Right atrium auricular region (tissue), 2 donors: ENCODE measurements at regions not wholly inside any gene's neighbourhood (a gene's known extent, or its start where the extent isn't known, plus 50 kb on each side); places are given as distances from the start of the nearest gene placed in this dataset.
"Not testable (repeated sequence)": the region's sequence is repeated elsewhere in the genome, so short reads cannot be mapped to it uniquely, and the experiment has no call there.

Experiments
- DNase-seq: peaks from one replicate; pipeline ENCODE4 v3.0.0-alpha.2; 2019; ENCODE audit warnings: low spot score
- H3K27ac ChIP-seq, 2 donors: fragments of 200-600 bp; sonication (generic); 1 replicate in 1 of 2; 2 replicates in 1 of 2; pipeline ENCODE4 v1.5.1; 2016 to 2019
- H3K27me3 ChIP-seq, 2 donors: fragments of 200-600 bp; sonication (generic); one replicate each; pipeline versions ENCODE4 v1.5.1 to v1.6.0; 2017 to 2019
- H3K36me3 ChIP-seq: fragments of 200-600 bp; sonication (generic); one replicate; pipeline ENCODE4 v1.5.1; 2016
- H3K4me1 ChIP-seq, 2 donors: fragments of 200-600 bp; sonication (generic); one replicate each; pipeline versions ENCODE4 v1.5.1 to v1.6.0; 2017 to 2019
- H3K4me3 ChIP-seq, 2 donors: fragments of 200-600 bp; sonication (generic); 1 replicate in 1 of 2; 2 replicates in 1 of 2; pipeline ENCODE4 v1.5.1; 2017 to 2019; ENCODE audit warnings: mild to moderate bottlenecking in 1 of 2, moderate library complexity in 1 of 2
- H3K9me3 ChIP-seq, 2 donors: fragments of 200-600 bp; sonication (generic); one replicate each; pipeline ENCODE4 v1.5.1; 2019
- TF ChIP-seq, protein P1 (sequence below), 2 donors: fragments of 200-600 bp; sonication (generic); IDR thresholded peaks; one replicate each; pipeline ENCODE4 v1.5.1; 2019; ENCODE audit warnings: antibody characterized with exemption in 2 of 2

DNA sequence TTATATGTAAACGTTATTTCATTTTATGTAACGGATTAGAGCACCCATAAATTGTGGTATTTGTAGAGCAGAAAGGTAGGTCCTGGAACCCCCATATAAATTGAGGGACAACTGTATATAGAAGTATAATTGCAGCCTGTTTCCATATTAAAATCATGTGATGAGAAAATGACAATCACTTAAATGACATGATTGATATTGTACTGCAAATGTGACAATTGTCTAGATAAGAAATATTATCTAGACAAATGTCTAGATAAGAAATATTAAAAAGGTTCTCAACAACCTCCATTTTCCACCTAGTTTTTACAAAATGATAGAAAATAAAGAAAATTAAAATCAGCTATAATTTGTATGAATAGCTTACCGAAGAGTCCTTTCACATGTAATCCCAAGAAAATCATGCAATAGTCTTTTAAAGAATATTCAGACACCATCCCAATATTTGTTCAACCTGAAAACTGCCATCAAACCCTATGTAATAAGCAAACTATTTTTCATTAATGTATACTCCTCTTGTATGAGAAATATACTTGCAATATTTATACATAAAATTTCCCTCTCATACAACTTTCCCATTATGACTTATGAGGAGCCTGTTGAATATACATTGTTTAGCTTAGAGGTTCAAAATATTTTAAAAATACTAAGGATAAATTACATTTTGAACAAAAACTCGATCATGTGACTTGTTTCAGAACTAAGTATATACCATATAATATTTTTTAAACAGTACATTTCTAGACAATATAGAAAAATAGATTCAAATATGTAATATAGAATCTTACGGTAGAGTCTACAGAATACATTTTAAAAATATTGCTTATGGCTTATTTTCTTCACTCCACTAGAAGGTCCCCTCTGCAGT is 153.2 kb downstream of the CRPPA start:
- Histone ChIP-seq H3K4me3 (no peak overlapping the region), H3K27ac (no peak overlapping the region), H3K27me3 (no peaks in the 10 kb centered on the region), H3K36me3 (no peaks in the 10 kb centered on the region), H3K9me3 (no peaks in the 10 kb centered on the region), H3K4me1 (no peaks in the 10 kb centered on the region)
- TF ChIP-seq, protein P1, sequence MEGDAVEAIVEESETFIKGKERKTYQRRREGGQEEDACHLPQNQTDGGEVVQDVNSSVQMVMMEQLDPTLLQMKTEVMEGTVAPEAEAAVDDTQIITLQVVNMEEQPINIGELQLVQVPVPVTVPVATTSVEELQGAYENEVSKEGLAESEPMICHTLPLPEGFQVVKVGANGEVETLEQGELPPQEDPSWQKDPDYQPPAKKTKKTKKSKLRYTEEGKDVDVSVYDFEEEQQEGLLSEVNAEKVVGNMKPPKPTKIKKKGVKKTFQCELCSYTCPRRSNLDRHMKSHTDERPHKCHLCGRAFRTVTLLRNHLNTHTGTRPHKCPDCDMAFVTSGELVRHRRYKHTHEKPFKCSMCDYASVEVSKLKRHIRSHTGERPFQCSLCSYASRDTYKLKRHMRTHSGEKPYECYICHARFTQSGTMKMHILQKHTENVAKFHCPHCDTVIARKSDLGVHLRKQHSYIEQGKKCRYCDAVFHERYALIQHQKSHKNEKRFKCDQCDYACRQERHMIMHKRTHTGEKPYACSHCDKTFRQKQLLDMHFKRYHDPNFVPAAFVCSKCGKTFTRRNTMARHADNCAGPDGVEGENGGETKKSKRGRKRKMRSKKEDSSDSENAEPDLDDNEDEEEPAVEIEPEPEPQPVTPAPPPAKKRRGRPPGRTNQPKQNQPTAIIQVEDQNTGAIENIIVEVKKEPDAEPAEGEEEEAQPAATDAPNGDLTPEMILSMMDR (IDR thresholded peaks at IDR 0.05): no peak
- no peak for DNase-seq

DNA sequence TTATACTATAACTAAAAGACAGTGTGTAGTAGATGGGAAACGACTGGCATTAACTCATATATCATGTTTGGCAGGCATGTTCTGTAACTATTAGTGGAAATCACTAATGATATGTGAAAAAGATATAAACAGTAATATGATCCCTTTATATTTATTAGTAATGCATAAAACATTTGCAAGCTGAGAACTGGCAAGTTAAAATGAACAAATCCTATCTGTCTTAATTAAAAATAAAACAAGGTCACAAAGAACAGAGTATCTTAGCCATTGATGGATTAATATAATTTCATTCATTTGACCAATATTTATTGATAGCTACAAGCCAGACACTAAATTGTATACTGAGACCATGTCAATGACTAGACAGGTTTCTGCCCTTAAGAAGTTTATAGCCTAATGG is 154.5 kb downstream of the CRPPA start:
- Histone ChIP-seq H3K27ac (no peak overlapping the region), H3K36me3 (no peaks in the 10 kb centered on the region), H3K4me1 (no peaks in the 10 kb centered on the region), H3K27me3 (no peaks in the 10 kb centered on the region), H3K4me3 (no peak overlapping the region), H3K9me3 (no peaks in the 10 kb centered on the region)
- TF ChIP-seq, protein P1 (IDR thresholded peaks at IDR 0.05): no peak
- DNase-seq: no peak

DNA sequence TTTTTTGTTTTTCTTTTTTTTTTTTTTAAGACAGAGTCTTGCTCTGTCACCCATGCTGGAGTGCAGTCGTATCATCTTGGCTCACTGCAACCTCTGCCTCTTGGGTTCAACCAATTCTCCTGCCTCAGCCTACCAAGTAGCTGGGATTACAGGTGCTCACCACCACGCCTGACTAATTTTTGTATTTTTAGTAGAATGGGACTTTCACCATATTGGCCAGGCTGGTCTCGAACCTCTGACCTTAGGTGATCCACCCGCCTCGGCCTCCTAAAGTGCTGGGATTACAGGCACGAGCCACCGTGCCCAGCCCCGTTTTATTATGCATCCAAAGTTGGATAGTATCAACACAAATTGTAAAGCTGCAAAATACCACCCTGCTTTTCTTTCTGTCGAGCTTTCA is 154.9 kb downstream of the CRPPA start:
- not testable (repeated sequence) for H3K4me1 ChIP-seq, DNase-seq, H3K36me3 ChIP-seq, H3K9me3 ChIP-seq, H3K27ac ChIP-seq, H3K4me3 ChIP-seq, H3K27me3 ChIP-seq

DNA sequence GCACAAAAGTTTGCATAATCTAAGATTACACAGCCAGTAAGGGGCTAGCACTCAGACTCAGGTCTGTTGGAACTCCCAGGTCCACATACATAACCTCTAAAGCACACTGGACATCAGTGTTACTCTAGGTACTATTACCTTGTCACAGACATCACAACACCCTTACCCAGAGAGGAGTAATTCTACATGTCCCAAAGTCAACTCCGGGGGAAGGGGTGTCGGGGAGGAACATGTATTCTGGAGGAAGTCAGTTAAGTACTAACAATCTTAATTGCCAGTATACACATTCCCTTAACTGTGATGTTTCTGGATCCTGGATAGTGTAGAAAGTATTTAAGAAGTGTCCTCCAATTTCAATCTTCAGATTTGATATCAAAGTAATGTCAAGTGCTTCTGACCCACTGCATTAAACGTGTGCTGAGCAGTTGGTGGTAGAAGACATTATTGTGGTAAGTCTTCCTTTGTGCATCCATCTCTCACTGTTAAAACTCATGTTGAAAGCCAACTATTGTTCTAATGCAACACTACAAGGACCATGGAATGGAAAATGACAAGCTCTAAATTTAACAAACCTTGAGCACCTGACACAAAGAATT is 155.4 kb downstream of the CRPPA start:
- no peaks in the 10 kb centered on the region for H3K9me3 ChIP-seq
- DNase-seq: no peak
- TF ChIP-seq, protein P1 (IDR thresholded peaks at IDR 0.05): no peak
- no peaks in the 10 kb centered on the region for H3K4me1 ChIP-seq
- H3K36me3 ChIP-seq: no peaks in the 10 kb centered on the region
- no peak overlapping the region for H3K27ac ChIP-seq
- H3K4me3 ChIP-seq: no peak overlapping the region
- no peaks in the 10 kb centered on the region for H3K27me3 ChIP-seq

DNA sequence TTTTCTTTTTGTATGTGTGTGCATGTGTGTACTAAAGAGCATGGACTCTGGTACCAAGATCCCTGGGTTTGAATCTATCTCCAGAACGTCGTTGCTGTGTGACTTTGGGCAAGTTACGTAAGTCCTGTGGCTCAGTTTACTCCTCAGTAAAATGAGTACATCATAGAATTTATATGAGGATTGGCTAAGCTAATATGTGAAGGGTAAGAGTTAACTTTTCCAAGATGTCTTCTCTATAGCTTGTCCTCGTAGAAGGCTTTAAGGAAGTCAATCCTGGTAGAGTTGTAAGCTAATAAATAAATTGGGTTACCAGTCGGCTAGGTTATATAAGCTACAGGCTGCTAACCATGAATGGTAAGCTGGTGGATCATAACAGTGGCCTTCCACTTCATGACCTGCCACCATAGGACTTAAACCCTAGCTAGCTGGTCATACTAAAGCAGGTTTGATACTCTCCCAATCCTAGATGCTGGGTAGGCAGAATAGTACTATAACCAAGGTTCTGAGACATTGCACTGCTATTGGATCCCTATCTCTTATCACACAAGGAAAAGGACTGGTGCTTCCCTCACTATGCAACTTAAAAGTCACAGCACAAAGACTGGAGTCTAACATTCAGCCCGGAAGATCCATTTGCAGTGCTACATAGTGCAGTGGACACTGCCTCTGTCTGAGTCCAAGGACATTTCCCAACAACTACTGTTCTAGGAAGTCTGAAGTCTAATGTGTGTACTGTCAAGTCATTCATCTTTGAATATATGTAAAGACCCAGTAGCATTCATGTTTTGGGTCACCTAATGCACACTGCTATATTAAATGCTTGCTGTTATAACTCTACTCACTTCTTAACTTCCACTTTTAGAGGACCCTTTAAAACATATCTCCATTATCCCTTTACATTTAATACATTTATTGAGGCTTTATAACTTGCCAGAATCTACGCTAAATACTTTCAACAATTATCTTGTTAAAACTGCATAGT is 156.2 kb downstream of the CRPPA start:
- Histone ChIP-seq H3K9me3 (no peaks in the 10 kb centered on the region), H3K27me3 (no peaks in the 10 kb centered on the region), H3K4me1 (no peaks in the 10 kb centered on the region), H3K36me3 (no peaks in the 10 kb centered on the region), H3K27ac (no peak overlapping the region), H3K4me3 (no peak overlapping the region)
- no peak for DNase-seq
- TF ChIP-seq, protein P1 (IDR thresholded peaks at IDR 0.05): no peak
